Upper lobe of left lung (tissue), 6 donors: ENCODE measurements at regions not wholly inside any gene's neighbourhood (a gene's known extent, or its start where the extent isn't known, plus 50 kb on each side); places are given as distances from the start of the nearest gene placed in this dataset.
"Not testable (repeated sequence)": the region's sequence is repeated elsewhere in the genome, so short reads cannot be mapped to it uniquely, and the experiment has no call there.

Experiments used
- ATAC-seq, 2 donors: fragments of 200-7000 bp; cut with Tn5 transposase; one replicate each; pipeline ENCODE4 v1.9.1; 2022; ENCODE audit warnings: mild to moderate bottlenecking in 2 of 2, moderate library complexity in 2 of 2; ENCODE audit not compliant: low FRiP score in 2 of 2
- DNase-seq, 2 donors: peaks; one replicate each; pipeline ENCODE4 v3.0.0-alpha.2; 2019 to 2020
- H3K27ac ChIP-seq, 4 donors: fragments of 200-600 bp; sonication (generic); one replicate each; pipeline ENCODE4 v1.5.1; 2016 to 2019
- H3K27me3 ChIP-seq, 4 donors: fragments of 200-600 bp; sonication (generic); one replicate each; pipeline ENCODE4 v1.5.1; 2017 to 2019
- H3K36me3 ChIP-seq, 4 donors: fragments of 200-600 bp; sonication (generic); one replicate each; pipeline ENCODE4 v1.5.1; 2016 to 2019
- H3K4me1 ChIP-seq, 4 donors: fragments of 200-600 bp; sonication (generic); one replicate each; pipeline ENCODE4 v1.5.1; 2018 to 2019
- H3K4me3 ChIP-seq, 4 donors: fragments of 200-600 bp; sonication (generic); one replicate each; pipeline ENCODE4 v1.5.1; 2017 to 2019; ENCODE audit warnings: mild to moderate bottlenecking in 2 of 4, moderate library complexity in 1 of 4
- H3K9me3 ChIP-seq, 4 donors: fragments of 200-600 bp; sonication (generic); one replicate each; pipeline ENCODE4 v1.5.1; 2018 to 2019
- EP300 ChIP-seq, 4 donors: sonication (generic); formaldehyde crosslinking; IDR thresholded peaks; one replicate each; pipeline ENCODE4 v1.5.1; 2017; ENCODE audit warnings: antibody characterized with exemption in 4 of 4, control low read depth in 2 of 4
- POLR2A ChIP-seq, 4 donors: fragments of 450-650 bp; IDR thresholded peaks; one replicate each; pipeline ENCODE4 v1.5.1; 2016 to 2017; ENCODE audit warnings: antibody characterized with exemption in 4 of 4, mild to moderate bottlenecking in 2 of 4
- POLR2AphosphoS5 ChIP-seq, 2 donors: sonication (generic); formaldehyde crosslinking; IDR thresholded peaks; one replicate each; pipeline ENCODE4 v1.5.1; 2017; ENCODE audit warnings: antibody characterized with exemption in 2 of 2
- WGBS, 2 donors: methylation state at CpG; one replicate each; pipeline ENCODE4 v1.1.5; 2017 to 2018; 5-methylcytosine and 5-hydroxymethylcytosine counted together
- TF ChIP-seq, protein P1 (sequence below), 6 experiments: fragments of 450-650 bp in 4 of 6; fragments of 200-600 bp in 2 of 6; sonication (generic) in 2 of 6; IDR thresholded peaks; one replicate each; pipeline ENCODE4 v1.5.1; 2016 to 2019; ENCODE audit warnings: antibody characterized with exemption in 6 of 6
- donor health status: DM: no; HTN: no; CAD: no; lungs with moderate emphysema.
- donor health status: DM: no; HTN: yes; CAD: no; lungs with severe emphysema.

DNA sequence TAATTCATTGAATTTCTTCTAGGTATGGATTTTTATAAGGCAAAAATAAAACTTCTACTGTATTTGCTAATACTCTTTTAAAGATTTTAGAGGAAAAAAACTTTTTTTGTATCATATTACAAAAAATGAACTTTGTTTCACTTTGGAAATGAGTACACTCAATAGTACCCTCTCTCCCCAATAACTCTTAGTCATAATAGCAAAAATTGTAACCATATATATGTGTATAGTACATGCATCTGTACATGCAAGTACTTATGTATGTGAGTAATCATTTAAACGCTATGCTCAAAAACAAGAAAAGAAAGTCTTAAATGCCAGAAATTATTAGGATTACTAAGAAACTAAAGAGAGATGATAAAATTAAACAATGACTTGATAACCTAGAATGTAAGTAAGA is 95.9 kb upstream of the HGF start:
- TF ChIP-seq, protein P1, sequence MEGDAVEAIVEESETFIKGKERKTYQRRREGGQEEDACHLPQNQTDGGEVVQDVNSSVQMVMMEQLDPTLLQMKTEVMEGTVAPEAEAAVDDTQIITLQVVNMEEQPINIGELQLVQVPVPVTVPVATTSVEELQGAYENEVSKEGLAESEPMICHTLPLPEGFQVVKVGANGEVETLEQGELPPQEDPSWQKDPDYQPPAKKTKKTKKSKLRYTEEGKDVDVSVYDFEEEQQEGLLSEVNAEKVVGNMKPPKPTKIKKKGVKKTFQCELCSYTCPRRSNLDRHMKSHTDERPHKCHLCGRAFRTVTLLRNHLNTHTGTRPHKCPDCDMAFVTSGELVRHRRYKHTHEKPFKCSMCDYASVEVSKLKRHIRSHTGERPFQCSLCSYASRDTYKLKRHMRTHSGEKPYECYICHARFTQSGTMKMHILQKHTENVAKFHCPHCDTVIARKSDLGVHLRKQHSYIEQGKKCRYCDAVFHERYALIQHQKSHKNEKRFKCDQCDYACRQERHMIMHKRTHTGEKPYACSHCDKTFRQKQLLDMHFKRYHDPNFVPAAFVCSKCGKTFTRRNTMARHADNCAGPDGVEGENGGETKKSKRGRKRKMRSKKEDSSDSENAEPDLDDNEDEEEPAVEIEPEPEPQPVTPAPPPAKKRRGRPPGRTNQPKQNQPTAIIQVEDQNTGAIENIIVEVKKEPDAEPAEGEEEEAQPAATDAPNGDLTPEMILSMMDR (IDR thresholded peaks at IDR 0.05): no peak
- TF ChIP-seq POLR2AphosphoS5 (IDR thresholded peaks at IDR 0.05) (no peak), EP300 (IDR thresholded peaks at IDR 0.05) (no peak), POLR2A (IDR thresholded peaks at IDR 0.05) (no peak)
- no peaks in the 10 kb centered on the region for H3K4me1 ChIP-seq
- H3K4me3 ChIP-seq: no peak overlapping the region
- H3K27ac ChIP-seq: no peak overlapping the region
- H3K27me3 ChIP-seq: no peaks in the 10 kb centered on the region
- H3K9me3 ChIP-seq: no peaks in the 10 kb centered on the region
- WGBS, 2 donors: 90 to 97% methylated on average over 1 of the region's 1 CpG
- H3K36me3 ChIP-seq: no peaks in the 10 kb centered on the region
- DNase-seq (no peak), ATAC-seq (no peak)

DNA sequence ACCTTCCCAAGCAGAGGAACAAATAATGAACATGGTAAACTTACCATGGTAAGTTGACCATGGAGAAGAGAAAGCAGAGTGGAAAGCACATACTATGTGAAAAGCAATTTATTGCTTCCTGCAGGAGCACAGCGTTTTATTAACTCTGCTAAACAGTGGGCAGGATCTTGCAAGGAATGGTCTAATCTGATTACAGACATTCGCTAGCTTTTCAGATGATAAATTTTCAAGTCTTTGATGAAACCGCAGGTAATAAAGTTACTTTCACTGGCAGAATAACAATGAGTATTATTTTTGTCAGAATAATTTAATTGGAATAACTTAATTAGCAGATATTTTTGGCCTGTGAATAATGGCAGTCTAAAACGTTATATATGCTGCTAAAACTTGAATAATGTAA is 89.6 kb upstream of the HGF start:
- DNase-seq: no peak
- Histone ChIP-seq H3K27me3 (no peaks in the 10 kb centered on the region), H3K4me3 (no peak overlapping the region), H3K36me3 (no peaks in the 10 kb centered on the region), H3K4me1 (no peaks in the 10 kb centered on the region), H3K27ac (no peak overlapping the region), H3K9me3 (no peaks in the 10 kb centered on the region)
- WGBS, 2 donors: 79 to 81% methylated on average over 4 of the region's 4 CpGs
- TF ChIP-seq EP300 (IDR thresholded peaks at IDR 0.05) (no peak), POLR2A (IDR thresholded peaks at IDR 0.05) (no peak), POLR2AphosphoS5 (IDR thresholded peaks at IDR 0.05) (no peak)
- TF ChIP-seq, protein P1 (IDR thresholded peaks at IDR 0.05): no peak
- ATAC-seq: no peak

DNA sequence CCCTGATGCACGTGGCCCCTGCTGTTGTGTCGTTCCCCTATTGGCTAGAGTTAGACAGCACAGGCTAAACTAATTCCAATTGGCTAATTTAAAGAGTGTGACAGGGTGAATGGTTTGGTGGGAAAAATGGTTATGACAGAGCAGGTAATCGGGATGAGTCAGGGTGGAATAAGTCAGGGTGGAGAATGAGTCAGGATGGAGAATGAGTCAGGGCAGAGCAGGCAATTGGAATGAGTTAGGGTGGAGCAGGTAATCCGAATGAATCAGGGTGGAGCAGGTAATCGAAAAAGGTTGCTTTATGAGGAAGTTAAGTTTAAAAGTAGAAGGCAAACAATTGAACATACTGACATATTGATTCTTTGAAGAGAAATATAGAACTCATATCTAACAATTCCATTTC is 89.0 kb upstream of the HGF start:
- not testable (repeated sequence) for H3K4me3 ChIP-seq, H3K27me3 ChIP-seq, H3K27ac ChIP-seq, ATAC-seq, DNase-seq, H3K4me1 ChIP-seq, H3K9me3 ChIP-seq, H3K36me3 ChIP-seq
- 81 to 85% methylated on average over 5 of the region's 5 CpGs for WGBS, 2 donors

DNA sequence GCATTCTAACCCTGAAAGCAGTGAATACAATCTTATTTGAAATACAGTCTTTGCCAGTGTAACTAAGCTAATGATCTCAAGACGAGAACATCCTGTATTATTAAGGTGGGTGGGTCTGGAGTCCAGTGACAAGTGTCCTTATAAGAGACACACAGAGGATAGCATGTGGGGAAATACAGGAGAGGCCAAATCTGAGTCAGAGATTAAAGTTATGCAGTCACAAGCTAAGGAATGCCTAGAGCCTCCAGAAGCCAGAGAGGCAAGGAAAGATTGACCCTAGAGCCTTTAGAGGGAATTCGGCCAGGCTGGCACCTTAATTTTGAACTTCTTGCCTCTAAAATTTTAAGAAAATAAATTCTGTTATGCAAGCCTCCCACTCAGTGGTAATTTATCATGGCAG is 87.5 kb upstream of the HGF start:
- no peaks in the 10 kb centered on the region for H3K27me3 ChIP-seq
- WGBS, 2 donors: 84 to 89% methylated on average over 2 of the region's 2 CpGs
- ATAC-seq: no peak
- DNase-seq: no peak
- H3K4me3 ChIP-seq: no peak overlapping the region
- H3K36me3 ChIP-seq: no peaks in the 10 kb centered on the region
- H3K27ac ChIP-seq: no peak overlapping the region
- H3K9me3 ChIP-seq: no peaks in the 10 kb centered on the region
- no peak for TF ChIP-seq POLR2A (IDR thresholded peaks at IDR 0.05)
- TF ChIP-seq EP300 (IDR thresholded peaks at IDR 0.05): no peak
- TF ChIP-seq, protein P1 (IDR thresholded peaks at IDR 0.05): no peak
- no peak for TF ChIP-seq POLR2AphosphoS5 (IDR thresholded peaks at IDR 0.05)
- H3K4me1 ChIP-seq: no peaks in the 10 kb centered on the region

DNA sequence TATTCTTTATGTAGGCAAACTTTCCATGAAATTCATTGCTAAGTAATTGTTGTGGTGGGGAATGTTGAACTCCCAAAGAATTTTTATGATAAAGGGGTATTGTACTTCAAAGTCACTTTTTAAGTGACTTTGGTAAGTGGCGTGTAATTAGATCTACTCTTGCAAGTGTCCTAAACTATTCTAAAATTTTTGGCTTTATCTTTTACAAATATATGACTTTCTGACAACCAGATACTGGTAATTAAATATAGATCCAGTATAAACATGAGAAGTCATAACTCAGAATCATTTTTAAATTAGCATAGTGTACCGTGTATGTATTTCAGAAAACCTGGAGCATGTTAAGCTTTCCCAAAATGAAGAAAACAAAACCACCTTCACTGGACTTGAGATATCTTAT is 84.7 kb upstream of the HGF start:
- DNase-seq (no peak), ATAC-seq (no peak)
- WGBS, 2 donors: 85 to 88% methylated on average over 2 of the region's 2 CpGs
- no peaks in the 10 kb centered on the region for H3K9me3 ChIP-seq
- H3K36me3 ChIP-seq: no peaks in the 10 kb centered on the region
- no peaks in the 10 kb centered on the region for H3K27me3 ChIP-seq
- no peak overlapping the region for H3K27ac ChIP-seq
- H3K4me3 ChIP-seq: no peak overlapping the region
- no peak for TF ChIP-seq POLR2AphosphoS5 (IDR thresholded peaks at IDR 0.05)
- TF ChIP-seq, protein P1 (IDR thresholded peaks at IDR 0.05): no peak
- TF ChIP-seq EP300 (IDR thresholded peaks at IDR 0.05): no peak
- TF ChIP-seq POLR2A (IDR thresholded peaks at IDR 0.05): no peak
- no peaks in the 10 kb centered on the region for H3K4me1 ChIP-seq
